Neural progenitor cell (in vitro differentiated cells): ENCODE measurements at regions not wholly inside any gene's neighbourhood (a gene's known extent, or its start where the extent isn't known, plus 50 kb on each side); places are given as distances from the start of the nearest gene placed in this dataset.

Experiments used
- DNase-seq: peaks from one replicate; pipeline ENCODE4 v3.0.0-alpha.2; 2016; ENCODE audit warnings: low spot score
- H2AFZ ChIP-seq: fragments of 200-600 bp; sonication (generic); replicated peaks from 2 replicates; pipeline ENCODE4 v1.6.1; 2016; ENCODE audit warnings: antibody characterized with exemption
- H3F3A ChIP-seq: fragments of 200-600 bp; sonication (generic); 2 replicates; pipeline ENCODE4 v1.6.1; 2016; ENCODE audit warnings: antibody characterized with exemption, low read depth
- H3K27ac ChIP-seq: fragments of 200-600 bp; sonication (generic); 2 replicates; pipeline ENCODE4 v1.5.1; 2016; ENCODE audit warnings: mild to moderate bottlenecking
- H3K27me3 ChIP-seq: fragments of 200-600 bp; sonication (generic); 2 replicates; pipeline ENCODE4 v1.6.1; 2016; ENCODE audit warnings: mild to moderate bottlenecking, moderate library complexity
- H3K36me3 ChIP-seq: fragments of 200-600 bp; sonication (generic); 2 replicates; pipeline ENCODE4 v1.5.1; 2016
- H3K4me1 ChIP-seq: fragments of 200-600 bp; sonication (generic); 2 replicates; pipeline ENCODE4 v1.6.1; 2016; ENCODE audit warnings: mixed run types
- H3K4me2 ChIP-seq: fragments of 200-600 bp; sonication (generic); 2 replicates; pipeline ENCODE4 v1.6.1; 2016
- H3K4me3 ChIP-seq: fragments of 200-600 bp; sonication (generic); 2 replicates; pipeline ENCODE4 v1.5.1; 2016
- H3K79me2 ChIP-seq: fragments of 200-600 bp; sonication (generic); 2 replicates; pipeline ENCODE4 v1.6.1; 2016; ENCODE audit warnings: low read depth
- H3K9ac ChIP-seq: fragments of 200-600 bp; sonication (generic); 2 replicates; pipeline ENCODE4 v1.6.1; 2016
- H3K9me3 ChIP-seq: fragments of 200-600 bp; sonication (generic); 2 replicates; pipeline ENCODE4 v1.5.1; 2016; ENCODE audit warnings: low read depth
- H4K20me1 ChIP-seq: fragments of 200-600 bp; sonication (generic); 2 replicates; pipeline ENCODE4 v1.6.1; 2016; ENCODE audit warnings: low read depth
- H3K27ac Mint-ChIP-seq: 3 replicates; pipeline ENCODE4 v1.8.0; 2021; ENCODE audit warnings: mixed read lengths
- H3K27me3 Mint-ChIP-seq: 2 replicates; pipeline ENCODE4 v1.8.0; 2022; ENCODE audit warnings: low read depth, mild to moderate bottlenecking, inconsistent platforms, moderate library complexity, mixed read lengths; ENCODE audit not compliant: insufficient read depth
- H3K36me3 Mint-ChIP-seq: 3 replicates; pipeline ENCODE4 v1.8.0; 2021; ENCODE audit warnings: mixed read lengths
- H3K4me1 Mint-ChIP-seq: 3 replicates; pipeline ENCODE4 v1.8.0; 2021; ENCODE audit warnings: mixed read lengths
- H3K4me3 Mint-ChIP-seq: 3 replicates; pipeline ENCODE4 v1.8.0; 2021; ENCODE audit warnings: mild to moderate bottlenecking, moderate library complexity, mixed read lengths
- H3K9me3 Mint-ChIP-seq: 3 replicates; pipeline ENCODE4 v1.8.0; 2020; ENCODE audit warnings: mixed read lengths
- CTCF ChIP-seq: fragments of 200-600 bp; sonication (generic); IDR thresholded peaks from 2 replicates; pipeline ENCODE4 v1.5.1; 2017; ENCODE audit warnings: antibody characterized with exemption, mild to moderate bottlenecking
- EZH2 ChIP-seq: fragments of 200-600 bp; sonication (generic); IDR thresholded peaks from 2 replicates; pipeline ENCODE4 v1.6.1; 2017; ENCODE audit warnings: antibody characterized with exemption, mild to moderate bottlenecking, moderate library complexity
- EZH2phosphoT487 ChIP-seq: fragments of 200-600 bp; sonication (generic); IDR thresholded peaks from 2 replicates; pipeline ENCODE4 v1.6.1; 2017; ENCODE audit warnings: antibody characterized with exemption

GRCh38 chr2:19116918-19117317, 241.5 kb downstream of the OSR1 start:
- no peak for DNase-seq
- TF ChIP-seq CTCF (no peak), EZH2phosphoT487 (no peak), EZH2 (no peak)
- peaks cover 2% of the 10 kb centered on the region for H3K27me3 Mint-ChIP-seq
- Histone ChIP-seq H3K27me3 (no peaks in the 10 kb centered on the region), H3K27ac (no peak overlapping the region), H3K79me2 (no peaks in the 10 kb centered on the region), H3K9ac (no peak overlapping the region), H2AFZ (no peak overlapping the region), H4K20me1 (no peaks in the 10 kb centered on the region), H3K4me1 (peaks cover 7% of the 10 kb centered on the region), H3K4me3 (no peak overlapping the region), H3K4me2 (no peak overlapping the region), H3F3A (no peaks in the 10 kb centered on the region), H3K9me3 (no peaks in the 10 kb centered on the region), H3K36me3 (no peaks in the 10 kb centered on the region)
- no peak overlapping the region for H3K27ac Mint-ChIP-seq
- no peaks in the 10 kb centered on the region for H3K36me3 Mint-ChIP-seq
- H3K4me3 Mint-ChIP-seq: no peak overlapping the region
- H3K9me3 Mint-ChIP-seq: peaks cover 8% of the 10 kb centered on the region
- H3K4me1 Mint-ChIP-seq: peaks cover 17% of the 10 kb centered on the region

GRCh38 chr2:19114754-19115231, 243.6 kb downstream of the OSR1 start:
- DNase-seq: no peak
- Histone ChIP-seq H3K27ac (no peak overlapping the region), H3K4me2 (no peak overlapping the region), H3K79me2 (no peaks in the 10 kb centered on the region), H3K9me3 (no peaks in the 10 kb centered on the region), H3K4me3 (no peak overlapping the region), H3F3A (no peaks in the 10 kb centered on the region), H3K36me3 (no peaks in the 10 kb centered on the region), H3K9ac (no peak overlapping the region), H3K4me1 (peaks cover 6% of the 10 kb centered on the region), H2AFZ (no peak overlapping the region), H3K27me3 (no peaks in the 10 kb centered on the region), H4K20me1 (no peaks in the 10 kb centered on the region)
- Mint-ChIP-seq H3K36me3 (no peaks in the 10 kb centered on the region), H3K27ac (no peak overlapping the region), H3K4me1 (peaks cover 10% of the 10 kb centered on the region), H3K4me3 (no peak overlapping the region), H3K27me3 (peaks cover 2% of the 10 kb centered on the region), H3K9me3 (peaks cover 8% of the 10 kb centered on the region)
- TF ChIP-seq EZH2phosphoT487: no peak
- TF ChIP-seq EZH2: no peak
- no peak for TF ChIP-seq CTCF

GRCh38 chr2:19114126-19114525, 244.3 kb downstream of the OSR1 start:
- TF ChIP-seq CTCF (no peak), EZH2 (no peak)
- Mint-ChIP-seq H3K36me3 (no peaks in the 10 kb centered on the region), H3K4me3 (no peak overlapping the region)

More at GRCh38 chr2:19114126-19114525, 244.3 kb downstream of the OSR1 start:
- Histone ChIP-seq H3K27ac (no peak overlapping the region), H3K36me3 (no peaks in the 10 kb centered on the region), H3K9me3 (no peaks in the 10 kb centered on the region), H3K4me2 (no peak overlapping the region), H3K27me3 (no peaks in the 10 kb centered on the region), H3K4me1 (peaks cover 5% of the 10 kb centered on the region), H3K9ac (no peak overlapping the region), H3F3A (no peaks in the 10 kb centered on the region), H4K20me1 (no peaks in the 10 kb centered on the region), H3K4me3 (no peak overlapping the region), H2AFZ (no peak overlapping the region), H3K79me2 (no peaks in the 10 kb centered on the region)
- Mint-ChIP-seq H3K27ac (no peak overlapping the region), H3K4me1 (peaks cover 12% of the 10 kb centered on the region), H3K27me3 (peaks cover 2% of the 10 kb centered on the region), H3K9me3 (peaks cover 8% of the 10 kb centered on the region)
- DNase-seq: no peak
